Osteocyte (in vitro differentiated cells): ENCODE measurements at regions not wholly inside any gene's neighbourhood (a gene's known extent, or its start where the extent isn't known, plus 50 kb on each side); places are given as distances from the start of the nearest gene placed in this dataset.

Source experiments
- DNase-seq: peaks from one replicate; pipeline ENCODE4 v3.0.0; 2021; ENCODE audit warnings: mixed read lengths; ENCODE audit not compliant: unreplicated experiment; ENCODE audit errors: extremely low spot score
- H3K27ac Mint-ChIP-seq: one replicate; pipeline ENCODE4 v1.8.0; 2021; ENCODE audit warnings: mild to moderate bottlenecking, mixed read lengths; ENCODE audit not compliant: unreplicated experiment
- H3K27me3 Mint-ChIP-seq: one replicate; pipeline ENCODE4 v1.8.0; 2021; ENCODE audit warnings: mixed read lengths; ENCODE audit not compliant: unreplicated experiment
- H3K36me3 Mint-ChIP-seq: one replicate; pipeline ENCODE4 v1.8.0; 2021; ENCODE audit warnings: mixed read lengths; ENCODE audit not compliant: unreplicated experiment
- H3K4me1 Mint-ChIP-seq: one replicate; pipeline ENCODE4 v1.8.0; 2021; ENCODE audit warnings: mixed read lengths; ENCODE audit not compliant: unreplicated experiment
- H3K4me3 Mint-ChIP-seq: one replicate; pipeline ENCODE4 v1.8.0; 2021; ENCODE audit warnings: mild to moderate bottlenecking, moderate library complexity, mixed read lengths; ENCODE audit not compliant: unreplicated experiment
- H3K9me3 Mint-ChIP-seq: one replicate; pipeline ENCODE4 v1.8.0; 2021; ENCODE audit warnings: mixed read lengths; ENCODE audit not compliant: unreplicated experiment
- CTCF ChIP-seq: fragments of 200-600 bp; sonication (generic); IDR thresholded peaks from 2 replicates; pipeline ENCODE4 v1.5.0; 2021; ENCODE audit warnings: antibody characterized with exemption, mild to moderate bottlenecking, moderate library complexity

- H3K27me3 Mint-ChIP-seq: peaks cover 14% of the 10 kb centered on the region
- DNase-seq: no peak
- H3K27ac Mint-ChIP-seq: no peak overlapping the region
- H3K4me1 Mint-ChIP-seq: no peaks in the 10 kb centered on the region
- no peak overlapping the region for H3K4me3 Mint-ChIP-seq
- no peaks in the 10 kb centered on the region for H3K36me3 Mint-ChIP-seq
- TF ChIP-seq CTCF: no peak
- H3K9me3 Mint-ChIP-seq: no peaks in the 10 kb centered on the region
Measured at GRCh38 chr5:29231154-29231553, 1962.3 kb upstream of the CDH6 start.

DNA sequence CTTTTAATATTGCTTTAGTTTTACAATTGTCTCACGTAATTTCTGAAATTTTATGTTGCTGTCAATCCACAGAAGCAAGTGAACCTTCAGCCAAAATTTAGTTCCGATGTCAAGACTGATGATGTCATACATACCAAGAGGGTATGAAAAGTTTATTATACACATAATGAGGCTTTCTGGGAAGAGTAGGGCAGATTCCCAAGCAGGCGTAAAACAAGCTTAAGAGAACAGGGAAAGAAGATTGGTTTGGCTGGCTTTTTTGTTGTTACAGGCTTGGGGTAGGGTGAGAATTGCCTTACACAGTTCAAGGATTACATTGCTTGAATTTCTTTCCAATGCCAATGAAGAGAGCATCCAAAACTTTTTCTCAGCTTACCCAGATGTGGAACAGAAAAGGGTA is 1962.9 kb upstream of the CDH6 start:
- no peak for DNase-seq
- Mint-ChIP-seq H3K9me3 (no peaks in the 10 kb centered on the region), H3K4me1 (no peaks in the 10 kb centered on the region), H3K27me3 (peaks cover 12% of the 10 kb centered on the region), H3K36me3 (no peaks in the 10 kb centered on the region), H3K27ac (no peak overlapping the region), H3K4me3 (no peak overlapping the region)
- TF ChIP-seq CTCF: no peak

GRCh38 chr5:29229461-29229860 is 1964.0 kb upstream of the CDH6 start:
- Mint-ChIP-seq H3K36me3 (no peaks in the 10 kb centered on the region), H3K4me1 (no peaks in the 10 kb centered on the region), H3K27me3 (peaks cover 11% of the 10 kb centered on the region), H3K9me3 (no peaks in the 10 kb centered on the region), H3K4me3 (no peak overlapping the region), H3K27ac (no peak overlapping the region)
- no peak for DNase-seq
- no peak for TF ChIP-seq CTCF

GRCh38 chr5:29218138-29218537 is 1975.3 kb upstream of the CDH6 start:
- TF ChIP-seq CTCF: peak; percentile 25
- H3K4me1 Mint-ChIP-seq: no peaks in the 10 kb centered on the region
- DNase-seq: no peak

DNA sequence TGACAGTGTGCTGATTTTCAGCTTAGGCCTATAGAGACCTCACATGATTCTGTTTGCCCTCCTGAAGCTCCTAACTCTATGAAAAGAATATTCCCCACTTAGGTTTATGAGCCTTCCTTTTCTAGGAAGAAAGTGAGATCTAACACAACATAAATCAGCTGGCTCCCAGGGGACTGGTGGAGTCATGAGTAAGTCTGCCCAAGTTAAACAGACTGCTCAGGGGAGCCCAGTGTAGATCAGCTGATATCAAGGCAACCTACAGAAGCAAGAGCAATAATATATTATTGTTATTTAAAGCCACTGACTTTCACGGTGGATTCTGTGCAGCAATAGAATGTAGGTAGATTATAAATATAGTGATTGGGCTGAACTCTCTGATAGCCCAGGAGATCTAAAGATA is 1978.6 kb upstream of the CDH6 start:
- H3K36me3 Mint-ChIP-seq: no peaks in the 10 kb centered on the region
- TF ChIP-seq CTCF: no peak
- DNase-seq: no peak
- H3K4me3 Mint-ChIP-seq: no peak overlapping the region
- no peaks in the 10 kb centered on the region for H3K4me1 Mint-ChIP-seq
- H3K27me3 Mint-ChIP-seq: peaks cover 6% of the 10 kb centered on the region
- H3K27ac Mint-ChIP-seq: no peak overlapping the region
- no peaks in the 10 kb centered on the region for H3K9me3 Mint-ChIP-seq

More at GRCh38 chr5:29218138-29218537, 1975.3 kb upstream of the CDH6 start:
- H3K27me3 Mint-ChIP-seq: peaks cover 2% of the 10 kb centered on the region
- no peaks in the 10 kb centered on the region for H3K36me3 Mint-ChIP-seq
- no peak overlapping the region for H3K4me3 Mint-ChIP-seq
- no peaks in the 10 kb centered on the region for H3K9me3 Mint-ChIP-seq
- no peak overlapping the region for H3K27ac Mint-ChIP-seq
